ENCODE measurements at regions not wholly inside any gene's neighbourhood (a gene's known extent, or its start where the extent isn't known, plus 50 kb on each side); places are given as distances from the start of the nearest gene placed in this dataset.

DNA sequence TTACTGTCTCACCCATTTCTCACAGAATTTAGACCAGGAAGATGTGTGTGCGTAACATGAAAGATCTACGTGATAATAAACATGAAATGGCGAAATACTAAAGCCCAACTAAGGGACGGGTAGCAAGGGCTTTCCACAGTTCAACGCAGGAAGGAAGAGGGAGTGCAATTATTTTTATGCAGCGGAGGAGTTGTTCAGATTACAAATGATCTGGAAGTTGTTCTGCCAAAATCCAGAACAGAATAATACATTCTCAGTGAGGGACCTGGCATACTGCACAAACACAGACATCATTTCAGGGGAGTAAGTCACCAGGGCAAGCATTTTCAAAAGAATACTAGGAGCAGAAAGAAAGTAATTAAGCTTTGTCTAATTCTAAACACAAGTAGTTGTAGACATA is 133.6 kb upstream of the RAP2B start:
- TF ChIP-seq, protein P1, sequence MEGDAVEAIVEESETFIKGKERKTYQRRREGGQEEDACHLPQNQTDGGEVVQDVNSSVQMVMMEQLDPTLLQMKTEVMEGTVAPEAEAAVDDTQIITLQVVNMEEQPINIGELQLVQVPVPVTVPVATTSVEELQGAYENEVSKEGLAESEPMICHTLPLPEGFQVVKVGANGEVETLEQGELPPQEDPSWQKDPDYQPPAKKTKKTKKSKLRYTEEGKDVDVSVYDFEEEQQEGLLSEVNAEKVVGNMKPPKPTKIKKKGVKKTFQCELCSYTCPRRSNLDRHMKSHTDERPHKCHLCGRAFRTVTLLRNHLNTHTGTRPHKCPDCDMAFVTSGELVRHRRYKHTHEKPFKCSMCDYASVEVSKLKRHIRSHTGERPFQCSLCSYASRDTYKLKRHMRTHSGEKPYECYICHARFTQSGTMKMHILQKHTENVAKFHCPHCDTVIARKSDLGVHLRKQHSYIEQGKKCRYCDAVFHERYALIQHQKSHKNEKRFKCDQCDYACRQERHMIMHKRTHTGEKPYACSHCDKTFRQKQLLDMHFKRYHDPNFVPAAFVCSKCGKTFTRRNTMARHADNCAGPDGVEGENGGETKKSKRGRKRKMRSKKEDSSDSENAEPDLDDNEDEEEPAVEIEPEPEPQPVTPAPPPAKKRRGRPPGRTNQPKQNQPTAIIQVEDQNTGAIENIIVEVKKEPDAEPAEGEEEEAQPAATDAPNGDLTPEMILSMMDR (conservative IDR thresholded peaks at IDR 0.05; ENCODE audit: low read depth), result no peak
- ChIA-PET CTCF (no interaction called here), POLR2A (ENCODE audit: low non-redundant PET) (no interaction called here)
- no peak overlapping the region for H3K27ac ChIP-seq
- DNase-seq (ENCODE audit: low spot score), result no peak

DNA sequence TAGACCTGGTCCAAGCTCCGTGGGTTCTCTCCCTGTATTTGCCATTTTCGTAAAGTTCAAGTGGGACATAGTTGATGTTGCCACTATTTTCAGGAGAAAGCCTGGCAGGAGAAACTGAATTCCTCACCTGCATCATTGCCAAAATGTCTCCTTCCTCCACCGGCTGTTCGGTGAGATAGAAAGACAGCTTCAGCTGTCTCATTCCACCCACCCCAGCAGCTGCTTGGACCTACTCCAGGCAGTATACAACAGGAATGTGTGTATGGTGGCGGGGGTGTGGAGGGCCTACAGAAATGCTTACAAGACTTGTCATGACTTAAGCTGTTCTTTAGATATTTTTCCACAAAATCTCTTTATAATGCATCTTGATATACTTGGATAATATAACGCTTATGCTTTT is 132.7 kb upstream of the RAP2B start:
- TF ChIP-seq, protein P1 (conservative IDR thresholded peaks at IDR 0.05; ENCODE audit: low read depth), result no peak
- peak overlapping the region; percentile 22; the same call in 1 of the 2 replicates for H3K27ac ChIP-seq
- POLR2A ChIA-PET (ENCODE audit: low non-redundant PET), result no interaction called here
- peak; percentile 44 for DNase-seq (ENCODE audit: low spot score)
- CTCF ChIA-PET, result interaction anchor here (1.2 to 1.6 kb wide), 2 partner anchors 733 to 739 kb away, joined by 4 to 5 read pairs; no protein-coding TSS in a partner anchor

DNA sequence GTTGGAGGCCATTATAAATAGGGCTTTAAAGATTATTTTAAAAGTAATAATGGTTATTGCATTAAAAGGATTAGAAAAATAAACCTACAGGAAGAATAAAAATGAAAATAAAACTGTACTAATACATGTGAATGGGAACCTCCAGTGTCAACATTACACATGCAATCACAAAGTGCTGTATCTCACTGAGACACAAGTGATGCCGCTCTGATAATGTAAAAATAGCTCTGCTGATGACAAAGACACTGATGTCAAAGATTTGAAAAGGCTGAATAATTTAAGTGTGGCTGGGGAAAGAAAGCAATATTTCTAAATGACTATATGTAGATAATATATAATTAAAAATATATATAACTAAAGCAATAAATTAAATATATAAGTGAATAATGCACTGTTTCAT is 129.1 kb upstream of the RAP2B start:
- H3K27ac ChIP-seq, result no peak overlapping the region
- ChIA-PET POLR2A (ENCODE audit: low non-redundant PET) (no interaction called here), CTCF (interaction anchor here (0.6 kb wide), 1 partner anchor 324 kb away, joined by 6 read pairs; no protein-coding TSS in a partner anchor)
- TF ChIP-seq, protein P1 (conservative IDR thresholded peaks at IDR 0.05; ENCODE audit: low read depth), result no peak
- DNase-seq (ENCODE audit: low spot score), result no peak

DNA sequence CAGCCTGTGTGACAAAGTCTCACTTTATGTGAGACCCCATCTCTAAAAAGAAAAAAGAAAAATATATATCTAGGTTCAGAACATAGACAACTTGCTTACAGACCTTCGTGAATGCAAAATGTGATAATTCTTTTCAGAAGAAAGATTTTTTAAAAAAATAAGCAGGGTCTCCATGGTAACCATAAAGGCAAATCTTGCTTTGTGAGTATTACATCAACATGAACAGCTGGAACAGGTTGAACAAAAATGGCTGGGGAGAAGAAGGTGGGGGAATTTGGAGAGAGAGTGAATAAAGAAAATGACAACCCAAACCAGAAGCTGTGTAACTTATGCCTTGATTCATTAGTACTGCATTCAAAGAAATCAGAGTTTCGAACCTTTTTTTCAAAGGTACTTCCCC is 125.2 kb upstream of the RAP2B start:
- ChIA-PET CTCF (interaction anchor here (0.6 kb wide), 1 partner anchor 129 kb away, joined by 3 read pairs; no protein-coding TSS in a partner anchor), POLR2A (ENCODE audit: low non-redundant PET) (no interaction called here)
- DNase-seq (ENCODE audit: low spot score), result no peak
- TF ChIP-seq, protein P1 (conservative IDR thresholded peaks at IDR 0.05; ENCODE audit: low read depth), result no peak
- no peak overlapping the region for H3K27ac ChIP-seq

DNA sequence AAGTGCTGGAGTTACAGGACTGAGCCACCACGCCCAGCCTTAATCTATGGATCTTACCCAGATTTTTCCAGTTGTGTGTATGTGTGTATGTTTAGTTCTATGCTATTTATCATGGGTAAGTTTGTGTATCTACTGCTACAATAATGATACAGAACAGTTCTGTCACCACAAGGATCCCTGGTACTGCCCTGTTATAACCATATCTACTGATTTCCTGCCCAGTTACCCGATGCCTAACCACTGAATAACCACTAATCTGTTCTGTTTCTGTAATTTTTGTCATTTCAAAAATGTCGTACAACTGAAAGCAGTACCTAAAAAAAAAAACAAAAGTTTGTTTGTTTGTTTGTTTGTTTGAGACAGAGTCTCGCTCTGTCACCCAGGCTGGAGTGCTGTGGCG is 123.7 kb upstream of the RAP2B start:
- ChIA-PET CTCF (no interaction called here), POLR2A (ENCODE audit: low non-redundant PET) (no interaction called here)
- DNase-seq (ENCODE audit: low spot score), result no peak
- H3K27ac ChIP-seq, result peak overlapping the region; percentile 39; the same call in 1 of the 2 replicates
- TF ChIP-seq, protein P1 (conservative IDR thresholded peaks at IDR 0.05; ENCODE audit: low read depth), result no peak

DNA sequence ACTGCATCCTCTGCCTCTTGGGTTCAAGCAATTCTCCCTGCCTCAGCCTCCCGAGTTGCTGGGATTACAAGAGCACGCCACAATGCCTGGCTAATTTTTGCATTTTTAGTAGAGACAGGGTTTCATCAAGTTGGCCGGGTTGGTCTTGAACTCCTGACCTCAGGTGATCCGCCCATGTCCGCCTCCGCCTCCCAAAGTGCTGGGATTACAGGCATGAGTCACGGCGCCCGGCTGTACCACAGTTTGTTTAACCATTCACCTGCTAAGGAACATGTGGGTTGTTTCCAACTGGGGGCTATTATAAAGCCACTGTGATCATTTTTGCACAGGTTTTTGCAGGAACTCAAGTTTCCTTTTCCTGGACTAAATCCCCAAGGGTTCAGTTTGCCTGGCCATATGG is 123.2 kb upstream of the RAP2B start:
- CTCF ChIA-PET, result no interaction called here
- peak overlapping the region; percentile 39 for H3K27ac ChIP-seq
- TF ChIP-seq, protein P1 (conservative IDR thresholded peaks at IDR 0.05; ENCODE audit: low read depth), result no peak
- POLR2A ChIA-PET (ENCODE audit: low non-redundant PET), result no interaction called here
- DNase-seq (ENCODE audit: low spot score), result no peak
